ENCODE measurements at regions not wholly inside any gene's neighbourhood (a gene's known extent, or its start where the extent isn't known, plus 50 kb on each side); places are given as distances from the start of the nearest gene placed in this dataset.

DNA sequence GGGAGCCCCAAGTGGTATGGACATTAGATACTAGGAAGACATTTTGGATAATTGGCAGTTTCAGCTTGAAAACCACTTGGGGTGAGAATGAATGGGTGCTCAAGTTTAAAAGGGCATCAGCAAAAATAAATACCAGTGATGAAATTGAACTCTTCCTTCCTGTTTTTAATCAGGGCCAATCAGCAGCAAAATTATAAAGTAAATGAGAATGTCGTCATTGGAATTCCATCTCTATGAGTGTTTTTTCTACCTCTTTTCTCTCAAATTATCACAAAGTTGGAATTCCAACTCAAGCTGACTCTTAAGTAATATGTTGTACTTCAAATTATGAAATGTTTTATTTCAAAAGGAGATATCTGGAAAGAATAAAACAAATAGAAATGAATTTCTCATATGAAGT lies 730.6 kb downstream of the METTL15 start:
- Histone ChIP-seq H3K4me1 (ENCODE audit: control insufficient read depth, insufficient read depth, low read length) (peaks cover 9% of the 10 kb centered on the region), H3K27me3 (ENCODE audit: control insufficient read depth, insufficient read depth, low read length) (no peaks in the 10 kb centered on the region), H3K36me3 (ENCODE audit: control insufficient read depth, insufficient read depth, low read length) (no peaks in the 10 kb centered on the region)

DNA sequence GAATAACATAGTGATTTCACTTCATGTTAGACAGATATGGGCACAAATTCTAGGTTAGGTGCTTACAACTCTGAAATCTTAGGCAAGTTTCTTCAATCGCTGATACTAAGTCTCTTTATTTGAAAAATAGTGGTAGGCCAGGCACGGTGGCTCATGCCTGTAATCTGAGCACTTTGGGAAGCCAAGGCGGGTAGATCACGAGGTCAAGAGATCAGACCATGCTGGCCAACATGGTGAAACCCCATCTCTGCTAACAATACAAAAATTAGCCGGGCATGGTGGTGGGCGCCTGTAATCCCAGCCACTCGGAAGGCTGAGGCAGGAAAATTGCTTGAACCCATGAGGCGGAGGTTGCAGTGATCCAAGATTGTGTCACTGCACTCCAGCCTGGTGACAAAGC lies 729.4 kb downstream of the METTL15 start:
- Histone ChIP-seq H3K4me1 (ENCODE audit: control insufficient read depth, insufficient read depth, low read length) (peaks cover 9% of the 10 kb centered on the region), H3K9ac (ENCODE audit: low read depth, low read length) (no peak overlapping the region), H3K27me3 (ENCODE audit: control insufficient read depth, insufficient read depth, low read length) (no peaks in the 10 kb centered on the region), H3K9me3 (ENCODE audit: control insufficient read depth, insufficient read depth, low read length) (no peaks in the 10 kb centered on the region), H3K36me3 (ENCODE audit: control insufficient read depth, insufficient read depth, low read length) (no peaks in the 10 kb centered on the region), H3K4me3 (ENCODE audit: low read depth, low read length) (no peak overlapping the region)

More for the DNA sequence above, 730.6 kb downstream of the METTL15 start:
- H3K9ac ChIP-seq (ENCODE audit: low read depth, low read length), result no peak overlapping the region
- no peak overlapping the region for H3K4me3 ChIP-seq (ENCODE audit: low read depth, low read length)
- no peaks in the 10 kb centered on the region for H3K9me3 ChIP-seq (ENCODE audit: control insufficient read depth, insufficient read depth, low read length)

GRCh38 chr11:28836285-28837081 lies 728.3 kb downstream of the METTL15 start:
- no peaks in the 10 kb centered on the region for H3K27me3 ChIP-seq (ENCODE audit: control insufficient read depth, insufficient read depth, low read length)
- H3K36me3 ChIP-seq (ENCODE audit: control insufficient read depth, insufficient read depth, low read length), result no peaks in the 10 kb centered on the region
- no peak overlapping the region for H3K4me3 ChIP-seq (ENCODE audit: low read depth, low read length)
- no peaks in the 10 kb centered on the region for H3K9me3 ChIP-seq (ENCODE audit: control insufficient read depth, insufficient read depth, low read length)
- H3K9ac ChIP-seq (ENCODE audit: low read depth, low read length), result no peak overlapping the region
- H3K4me1 ChIP-seq (ENCODE audit: control insufficient read depth, insufficient read depth, low read length), result peaks cover 9% of the 10 kb centered on the region

DNA sequence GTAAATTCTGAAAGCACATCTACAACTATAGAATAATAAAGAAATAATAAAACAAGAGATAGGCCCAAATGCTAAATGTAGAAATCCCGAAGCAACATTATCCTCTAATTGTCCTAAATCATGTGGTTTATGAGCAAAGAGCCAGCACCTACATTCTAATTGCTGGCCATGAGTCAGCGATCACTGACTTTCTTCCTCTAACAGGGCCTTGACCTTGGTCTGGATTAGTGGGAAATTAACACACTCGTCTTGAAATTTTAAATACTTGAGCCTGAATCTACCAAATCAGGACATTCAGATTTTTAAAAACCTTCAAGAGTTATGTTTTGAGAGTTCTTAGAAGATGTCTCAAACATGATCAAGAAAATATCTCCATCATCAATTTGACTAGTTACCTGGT lies 727.6 kb downstream of the METTL15 start:
- H3K4me3 ChIP-seq (ENCODE audit: low read depth, low read length), result no peak overlapping the region
- no peak overlapping the region for H3K9ac ChIP-seq (ENCODE audit: low read depth, low read length)
- H3K36me3 ChIP-seq (ENCODE audit: control insufficient read depth, insufficient read depth, low read length), result no peaks in the 10 kb centered on the region
- no peaks in the 10 kb centered on the region for H3K27me3 ChIP-seq (ENCODE audit: control insufficient read depth, insufficient read depth, low read length)
- no peaks in the 10 kb centered on the region for H3K9me3 ChIP-seq (ENCODE audit: control insufficient read depth, insufficient read depth, low read length)
- H3K4me1 ChIP-seq (ENCODE audit: control insufficient read depth, insufficient read depth, low read length), result peaks cover 9% of the 10 kb centered on the region

DNA sequence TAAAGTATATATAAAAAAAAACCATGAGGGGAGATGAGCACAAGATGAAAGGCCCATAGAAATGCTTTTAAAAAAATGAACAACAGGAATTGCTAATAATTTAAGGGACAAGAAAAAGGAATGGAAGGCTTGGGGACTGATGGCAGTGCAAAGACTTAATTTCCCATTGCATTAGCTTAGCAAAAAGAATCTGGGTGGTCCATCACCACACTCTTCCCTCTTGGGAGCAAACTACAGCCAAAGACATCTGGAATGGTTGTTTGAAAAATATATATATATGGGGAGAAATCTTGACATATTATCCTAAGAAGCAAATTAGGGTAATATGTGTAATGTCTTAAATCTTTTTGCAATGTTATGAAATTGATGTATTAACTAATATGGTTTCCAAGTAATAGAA lies 727.1 kb downstream of the METTL15 start:
- H3K36me3 ChIP-seq (ENCODE audit: control insufficient read depth, insufficient read depth, low read length), result no peaks in the 10 kb centered on the region
- peaks cover 9% of the 10 kb centered on the region for H3K4me1 ChIP-seq (ENCODE audit: control insufficient read depth, insufficient read depth, low read length)
- no peak overlapping the region for H3K4me3 ChIP-seq (ENCODE audit: low read depth, low read length)
- H3K9ac ChIP-seq (ENCODE audit: low read depth, low read length), result no peak overlapping the region
- H3K27me3 ChIP-seq (ENCODE audit: control insufficient read depth, insufficient read depth, low read length), result no peaks in the 10 kb centered on the region
- H3K9me3 ChIP-seq (ENCODE audit: control insufficient read depth, insufficient read depth, low read length), result no peaks in the 10 kb centered on the region

- no peak overlapping the region for H3K9ac ChIP-seq (ENCODE audit: low read depth, low read length)
These were observed 726.7 kb downstream of the METTL15 start for GRCh38 chr11:28834877-28835276.

GRCh38 chr11:28833670-28834069 lies 725.5 kb downstream of the METTL15 start:
- H3K4me1 ChIP-seq (ENCODE audit: control insufficient read depth, insufficient read depth, low read length), result peaks cover 9% of the 10 kb centered on the region

More at GRCh38 chr11:28834877-28835276, 726.7 kb downstream of the METTL15 start:
- H3K4me3 ChIP-seq (ENCODE audit: low read depth, low read length), result no peak overlapping the region
- no peaks in the 10 kb centered on the region for H3K36me3 ChIP-seq (ENCODE audit: control insufficient read depth, insufficient read depth, low read length)
- no peaks in the 10 kb centered on the region for H3K27me3 ChIP-seq (ENCODE audit: control insufficient read depth, insufficient read depth, low read length)
- H3K4me1 ChIP-seq (ENCODE audit: control insufficient read depth, insufficient read depth, low read length), result peaks cover 9% of the 10 kb centered on the region
- no peaks in the 10 kb centered on the region for H3K9me3 ChIP-seq (ENCODE audit: control insufficient read depth, insufficient read depth, low read length)

GRCh38 chr11:28833169-28833568 lies 725.0 kb downstream of the METTL15 start:
- H3K27me3 ChIP-seq (ENCODE audit: control insufficient read depth, insufficient read depth, low read length), result no peaks in the 10 kb centered on the region
- H3K4me1 ChIP-seq (ENCODE audit: control insufficient read depth, insufficient read depth, low read length), result peaks cover 9% of the 10 kb centered on the region
- no peak overlapping the region for H3K4me3 ChIP-seq (ENCODE audit: low read depth, low read length)
- H3K9ac ChIP-seq (ENCODE audit: low read depth, low read length), result no peak overlapping the region
- H3K9me3 ChIP-seq (ENCODE audit: control insufficient read depth, insufficient read depth, low read length), result no peaks in the 10 kb centered on the region
- H3K36me3 ChIP-seq (ENCODE audit: control insufficient read depth, insufficient read depth, low read length), result no peaks in the 10 kb centered on the region

More at GRCh38 chr11:28833670-28834069, 725.5 kb downstream of the METTL15 start:
- no peak overlapping the region for H3K4me3 ChIP-seq (ENCODE audit: low read depth, low read length)
- no peaks in the 10 kb centered on the region for H3K36me3 ChIP-seq (ENCODE audit: control insufficient read depth, insufficient read depth, low read length)
- H3K27me3 ChIP-seq (ENCODE audit: control insufficient read depth, insufficient read depth, low read length), result no peaks in the 10 kb centered on the region
- no peaks in the 10 kb centered on the region for H3K9me3 ChIP-seq (ENCODE audit: control insufficient read depth, insufficient read depth, low read length)
- H3K9ac ChIP-seq (ENCODE audit: low read depth, low read length), result no peak overlapping the region

DNA sequence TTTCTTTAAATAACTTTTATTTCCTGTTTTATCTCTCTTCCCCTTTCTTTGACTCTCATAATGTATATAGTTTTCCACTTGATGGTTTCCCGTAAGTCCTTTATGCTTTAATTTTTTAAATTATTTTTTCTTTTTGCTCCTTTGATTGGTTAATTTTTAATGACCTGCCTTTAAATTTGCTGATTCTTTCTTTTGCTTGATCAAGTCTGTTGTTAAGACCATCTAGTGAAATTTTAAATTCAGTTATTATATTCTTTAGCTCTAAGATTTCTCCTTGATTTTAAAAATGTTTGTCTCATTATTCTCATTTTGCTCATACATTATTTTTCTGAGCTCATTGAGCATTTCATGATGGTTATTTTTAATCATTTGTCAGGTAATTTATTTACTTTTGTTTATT lies 718.6 kb downstream of the METTL15 start:
- H3K4me1 ChIP-seq (ENCODE audit: control insufficient read depth, insufficient read depth, low read length), result no peaks in the 10 kb centered on the region
- H3K9me3 ChIP-seq (ENCODE audit: control insufficient read depth, insufficient read depth, low read length), result no peaks in the 10 kb centered on the region
- H3K9ac ChIP-seq (ENCODE audit: low read depth, low read length), result no peak overlapping the region
- H3K36me3 ChIP-seq (ENCODE audit: control insufficient read depth, insufficient read depth, low read length), result no peaks in the 10 kb centered on the region
- no peaks in the 10 kb centered on the region for H3K27me3 ChIP-seq (ENCODE audit: control insufficient read depth, insufficient read depth, low read length)
- no peak overlapping the region for H3K4me3 ChIP-seq (ENCODE audit: low read depth, low read length)

- Histone ChIP-seq H3K4me1 (ENCODE audit: control insufficient read depth, insufficient read depth, low read length) (no peaks in the 10 kb centered on the region), H3K36me3 (ENCODE audit: control insufficient read depth, insufficient read depth, low read length) (no peaks in the 10 kb centered on the region), H3K9ac (ENCODE audit: low read depth, low read length) (no peak overlapping the region), H3K27me3 (ENCODE audit: control insufficient read depth, insufficient read depth, low read length) (no peaks in the 10 kb centered on the region), H3K4me3 (ENCODE audit: low read depth, low read length) (no peak overlapping the region), H3K9me3 (ENCODE audit: control insufficient read depth, insufficient read depth, low read length) (no peaks in the 10 kb centered on the region)
These were observed 714.4 kb downstream of the METTL15 start for GRCh38 chr11:28822576-28822975.

DNA sequence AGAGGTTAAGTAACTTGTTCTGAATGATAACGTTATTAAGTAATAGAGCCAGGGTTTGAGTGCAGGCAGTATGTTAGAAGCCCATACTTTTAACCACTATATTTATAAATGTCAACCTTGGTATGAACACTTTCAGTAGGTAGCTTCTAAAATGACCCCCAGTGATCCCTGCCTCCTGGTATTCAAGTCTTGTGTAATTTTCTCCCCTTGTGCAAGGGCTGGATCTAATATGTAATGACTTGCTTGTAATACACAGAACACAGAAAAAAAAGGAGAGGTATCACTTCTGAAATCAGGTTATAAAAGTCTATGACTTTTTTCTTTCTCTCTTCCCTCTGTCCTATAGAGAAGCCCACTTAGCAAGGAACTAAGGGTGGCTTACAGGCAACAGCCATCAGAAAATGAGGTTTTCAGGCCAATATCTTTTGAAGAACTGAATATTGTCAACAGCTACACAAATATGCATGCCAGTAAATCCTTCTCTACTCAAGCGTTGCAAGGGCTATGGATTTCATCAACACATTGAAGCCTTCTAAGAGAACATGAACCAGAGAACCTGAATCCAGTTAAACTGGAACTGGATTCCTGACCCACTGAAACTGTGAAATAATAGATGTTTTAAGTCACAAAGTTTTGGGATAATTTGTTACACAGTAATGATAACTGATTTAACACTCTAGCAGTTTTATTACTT lies 712.3 kb downstream of the METTL15 start:
- no peaks in the 10 kb centered on the region for H3K27me3 ChIP-seq (ENCODE audit: control insufficient read depth, insufficient read depth, low read length)
- H3K36me3 ChIP-seq (ENCODE audit: control insufficient read depth, insufficient read depth, low read length), result no peaks in the 10 kb centered on the region
- H3K4me3 ChIP-seq (ENCODE audit: low read depth, low read length), result no peak overlapping the region
- no peaks in the 10 kb centered on the region for H3K9me3 ChIP-seq (ENCODE audit: control insufficient read depth, insufficient read depth, low read length)
- H3K4me1 ChIP-seq (ENCODE audit: control insufficient read depth, insufficient read depth, low read length), result no peaks in the 10 kb centered on the region
- H3K9ac ChIP-seq (ENCODE audit: low read depth, low read length), result no peak overlapping the region

DNA sequence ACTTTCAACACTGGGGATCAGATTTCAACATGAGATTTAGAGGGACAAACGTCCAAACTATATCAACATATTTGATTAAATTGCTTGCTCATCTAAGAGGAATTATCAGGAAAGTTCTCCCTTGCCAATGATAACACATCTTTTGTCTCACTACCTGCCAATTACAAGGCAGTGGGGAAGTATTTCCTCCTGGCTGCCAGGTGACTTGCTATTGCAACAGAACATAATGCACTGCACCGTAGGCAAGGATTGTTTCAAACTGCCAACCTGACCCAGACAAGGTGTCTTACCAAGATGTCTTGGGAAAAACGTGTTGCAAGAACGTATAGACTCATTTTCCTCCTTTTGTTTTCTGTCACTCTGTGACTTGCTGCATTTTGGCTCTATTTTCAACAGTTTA lies 711.6 kb downstream of the METTL15 start:
- Histone ChIP-seq H3K4me3 (ENCODE audit: low read depth, low read length) (no peak overlapping the region), H3K36me3 (ENCODE audit: control insufficient read depth, insufficient read depth, low read length) (no peaks in the 10 kb centered on the region), H3K4me1 (ENCODE audit: control insufficient read depth, insufficient read depth, low read length) (no peaks in the 10 kb centered on the region), H3K9ac (ENCODE audit: low read depth, low read length) (no peak overlapping the region), H3K27me3 (ENCODE audit: control insufficient read depth, insufficient read depth, low read length) (no peaks in the 10 kb centered on the region), H3K9me3 (ENCODE audit: control insufficient read depth, insufficient read depth, low read length) (no peaks in the 10 kb centered on the region)

Measured in iPS-15b (cell line).